Activated B cell treated with CpG ODN at 0.5 μM for 24 hours (primary cell): ENCODE measurements at regions not wholly inside any gene's neighbourhood (a gene's known extent, or its start where the extent isn't known, plus 50 kb on each side); places are given as distances from the start of the nearest gene placed in this dataset.
"Not testable (repeated sequence)": the region's sequence is repeated elsewhere in the genome, so short reads cannot be mapped to it uniquely, and the experiment has no call there.

Source experiments
- ATAC-seq: fragments of 200-7000 bp; cut with Tn5 transposase; one replicate; pipeline ENCODE4 v1.10.0; 2021; ENCODE audit warnings: low read depth, mild to moderate bottlenecking, moderate library complexity
- CTCF ChIA-PET: fragments of 350-600 bp; sonication (Branson Sonifier 250); formaldehyde crosslinking; loops from one replicate; lab custom pipeline; 2021; ENCODE audit warnings: antibody characterized with exemption; lab: Charles Lee
- POLR2A ChIA-PET: fragments of 350-600 bp; sonication (Branson Sonifier 250); formaldehyde crosslinking; loops from one replicate; lab custom pipeline; 2021; ENCODE audit warnings: antibody characterized with exemption; lab: Charles Lee
- DNase-seq: peaks from one replicate; pipeline ENCODE4 v3.0.0; 2022
- H3K27ac Mint-ChIP-seq: one replicate; pipeline ENCODE4 v1.8.0; 2020; ENCODE audit warnings: mixed read lengths
- H3K27me3 Mint-ChIP-seq: one replicate; pipeline ENCODE4 v1.8.0; 2021; ENCODE audit warnings: mixed read lengths
- H3K36me3 Mint-ChIP-seq: one replicate; pipeline ENCODE4 v1.8.0; 2021; ENCODE audit warnings: low read depth, mixed read lengths
- H3K4me1 Mint-ChIP-seq: one replicate; pipeline ENCODE4 v1.8.0; 2021; ENCODE audit warnings: mixed read lengths
- H3K4me3 Mint-ChIP-seq: one replicate; pipeline ENCODE4 v1.8.0; 2020; ENCODE audit warnings: mild to moderate bottlenecking, mixed read lengths
- H3K9me3 Mint-ChIP-seq: one replicate; pipeline ENCODE4 v1.8.0; 2020; ENCODE audit warnings: mixed read lengths
- CTCF ChIP-seq: fragments of 200-600 bp; IDR thresholded peaks from one replicate; pipeline ENCODE4 v1.8.0; 2022; ENCODE audit warnings: antibody characterized with exemption, mild to moderate bottlenecking
- intact Hi-C: fragments of 100-400 bp; cut with micrococcal nuclease; formaldehyde crosslinking; loops from one replicate; pipeline ENCODE4 v1.15.1; 2024

DNA sequence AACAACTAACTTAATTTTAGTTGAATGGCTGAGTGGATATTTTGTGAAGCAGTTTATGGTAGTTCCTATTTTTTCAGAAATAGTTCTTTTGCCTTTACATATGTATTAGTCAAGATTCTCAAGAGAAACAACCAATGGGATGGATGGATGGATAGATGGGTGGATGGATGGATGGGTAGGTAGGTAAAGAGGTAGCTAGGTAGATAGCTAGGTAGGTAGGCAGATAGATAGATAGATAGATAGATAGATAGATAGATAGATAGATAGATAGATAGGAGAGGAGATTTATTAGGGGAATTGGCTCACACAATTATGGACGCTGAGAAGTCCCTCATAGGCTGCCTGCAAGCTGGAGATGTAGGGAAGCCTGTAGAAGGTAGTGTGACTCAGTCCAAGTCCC, 74.0 kb upstream of the NUDT6 start:
- Mint-ChIP-seq H3K9me3 (no peaks in the 10 kb centered on the region), H3K4me3 (no peak overlapping the region), H3K36me3 (peaks cover 22% of the 10 kb centered on the region), H3K27ac (no peak overlapping the region), H3K4me1 (peaks cover 1% of the 10 kb centered on the region), H3K27me3 (no peaks in the 10 kb centered on the region)
- ChIA-PET CTCF (no interaction called here), POLR2A (no interaction called here)
- intact Hi-C loops: no loop called here
- no peak for DNase-seq
- ATAC-seq: no peak
- no peak for TF ChIP-seq CTCF

- no peak for ATAC-seq
- Mint-ChIP-seq H3K27ac (no peak overlapping the region), H3K27me3 (no peaks in the 10 kb centered on the region), H3K4me3 (no peak overlapping the region), H3K36me3 (peaks cover 22% of the 10 kb centered on the region), H3K4me1 (peaks cover 1% of the 10 kb centered on the region), H3K9me3 (no peaks in the 10 kb centered on the region)
- ChIA-PET CTCF (no interaction called here), POLR2A (interaction anchor here (0.5 kb wide), 1 partner anchor 13 kb away, joined by 13 read pairs; no protein-coding TSS in a partner anchor)
- TF ChIP-seq CTCF: no peak
- DNase-seq: no peak
- intact Hi-C loops: no loop called here
Measured at GRCh38 chr4:122997463-122998101, 75.2 kb upstream of the NUDT6 start.

DNA sequence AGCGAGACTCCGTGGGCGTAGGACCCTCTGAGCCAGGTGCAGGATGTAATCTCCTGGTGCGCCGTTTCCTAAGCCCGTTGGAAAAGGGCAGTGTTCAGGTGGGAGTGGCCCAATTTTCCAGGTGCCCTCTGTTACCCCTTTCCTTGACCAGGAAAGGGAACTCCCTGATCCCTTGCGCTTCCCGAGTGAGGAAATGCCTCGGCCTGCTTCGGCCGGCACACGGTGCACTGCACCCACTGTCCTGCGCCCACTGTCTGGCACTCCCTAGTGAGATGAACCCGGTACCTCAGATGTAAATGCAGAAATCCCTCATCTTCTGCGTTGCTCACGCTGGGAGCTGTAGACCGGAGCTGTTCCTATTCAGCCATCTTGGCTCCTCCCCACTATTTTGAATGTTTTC, 81.7 kb upstream of the NUDT6 start:
- CTCF ChIA-PET, POLR2A ChIA-PET, H3K27ac Mint-ChIP-seq, H3K4me1 Mint-ChIP-seq, H3K27me3 Mint-ChIP-seq, intact Hi-C loops, H3K4me3 Mint-ChIP-seq, DNase-seq, ATAC-seq, H3K9me3 Mint-ChIP-seq: not testable (repeated sequence)
- H3K36me3 Mint-ChIP-seq: peaks cover 42% of the 10 kb centered on the region

GRCh38 chr4:123005126-123005525, 82.7 kb upstream of the NUDT6 start:
- H3K36me3 Mint-ChIP-seq: peaks cover 50% of the 10 kb centered on the region
- intact Hi-C loops, H3K27me3 Mint-ChIP-seq, DNase-seq, POLR2A ChIA-PET, H3K9me3 Mint-ChIP-seq, ATAC-seq, H3K27ac Mint-ChIP-seq, H3K4me1 Mint-ChIP-seq, CTCF ChIA-PET, H3K4me3 Mint-ChIP-seq: not testable (repeated sequence)

- ChIA-PET CTCF (no interaction called here), POLR2A (no interaction called here)
- DNase-seq (no peak), ATAC-seq (no peak)
- Mint-ChIP-seq H3K27ac (no peak overlapping the region), H3K4me1 (no peaks in the 10 kb centered on the region), H3K36me3 (peaks cover 59% of the 10 kb centered on the region), H3K9me3 (peaks cover 5% of the 10 kb centered on the region), H3K27me3 (no peaks in the 10 kb centered on the region), H3K4me3 (no peak overlapping the region)
- TF ChIP-seq CTCF: no peak
- intact Hi-C loops: no loop called here
Measured at GRCh38 chr4:123007679-123008078, 85.3 kb upstream of the NUDT6 start.

DNA sequence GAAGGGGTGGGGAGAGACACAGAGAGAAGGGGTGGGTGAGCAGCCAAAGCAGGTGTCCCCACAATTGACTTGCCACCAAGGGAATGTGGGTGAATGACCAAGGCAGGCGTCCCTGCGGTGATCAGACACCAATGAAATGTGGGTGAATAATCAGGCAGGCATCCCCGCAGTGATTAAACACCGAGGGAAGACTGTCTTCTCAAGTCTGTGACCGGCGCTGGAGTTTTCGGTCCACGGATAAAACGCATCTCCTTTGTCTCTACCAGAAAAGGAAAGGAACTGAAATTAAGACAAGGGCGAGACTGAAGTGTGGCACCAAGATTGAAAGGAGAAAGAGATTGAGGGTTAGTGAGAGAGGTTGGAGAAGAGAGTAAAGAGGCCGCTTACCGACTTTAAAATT, 90.0 kb upstream of the NUDT6 start:
- CTCF ChIA-PET: not testable (repeated sequence)

DNA sequence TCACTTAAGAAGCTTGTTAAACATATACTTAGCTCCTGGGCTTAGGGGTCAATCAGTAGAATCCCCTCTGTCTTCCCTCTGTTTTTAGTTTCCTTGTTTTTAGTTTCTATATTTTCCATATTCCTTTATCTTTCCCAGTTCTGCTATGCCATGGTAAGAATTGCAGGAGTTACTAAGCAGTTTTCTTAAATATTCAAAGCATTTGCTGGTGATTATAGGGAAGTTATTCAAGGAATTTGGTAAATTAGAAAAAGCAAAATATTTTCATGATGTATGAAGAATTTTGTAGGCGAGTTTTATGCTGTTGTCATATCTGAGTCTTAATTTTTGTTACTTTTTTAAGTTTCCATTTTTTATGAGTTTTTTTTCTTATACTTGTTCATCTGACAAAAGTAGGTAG, 91.6 kb upstream of the NUDT6 start:
- no peaks in the 10 kb centered on the region for H3K4me1 Mint-ChIP-seq
- intact Hi-C loops: no loop called here
- H3K27me3 Mint-ChIP-seq: no peaks in the 10 kb centered on the region
- H3K9me3 Mint-ChIP-seq: no peaks in the 10 kb centered on the region
- CTCF ChIA-PET: no interaction called here
- TF ChIP-seq CTCF: no peak
- POLR2A ChIA-PET: no interaction called here
- no peak for DNase-seq
- ATAC-seq: no peak
- no peak overlapping the region for H3K4me3 Mint-ChIP-seq
- H3K27ac Mint-ChIP-seq: no peak overlapping the region
- peaks cover 34% of the 10 kb centered on the region for H3K36me3 Mint-ChIP-seq

More for the DNA sequence above, 90.0 kb upstream of the NUDT6 start:
- H3K4me1 Mint-ChIP-seq, POLR2A ChIA-PET, H3K27me3 Mint-ChIP-seq, H3K4me3 Mint-ChIP-seq, H3K9me3 Mint-ChIP-seq, DNase-seq, intact Hi-C loops, ATAC-seq, H3K27ac Mint-ChIP-seq: not testable (repeated sequence)
- peaks cover 42% of the 10 kb centered on the region for H3K36me3 Mint-ChIP-seq
